Vagina (tissue), 2 donors: ENCODE measurements at regions not wholly inside any gene's neighbourhood (a gene's known extent, or its start where the extent isn't known, plus 50 kb on each side); places are given as distances from the start of the nearest gene placed in this dataset.
A peak's percentile ranks its signal among the peaks of the same experiment; 100 is the strongest.

Source experiments
- DNase-seq, 2 donors: peaks; one replicate each; pipeline ENCODE4 v3.0.0-alpha.2; 2017; ENCODE audit errors: extremely low spot score in 2 of 2
- H3K27ac ChIP-seq: fragments of 200-600 bp; sonication (generic); one replicate; pipeline ENCODE4 v1.5.1; 2019
- H3K27me3 ChIP-seq: fragments of 200-600 bp; sonication (generic); one replicate; pipeline ENCODE4 v1.5.1; 2019
- H3K36me3 ChIP-seq, 2 donors: fragments of 200-600 bp; sonication (generic); one replicate each; pipeline ENCODE4 v1.5.1; 2017 to 2019
- H3K4me1 ChIP-seq: fragments of 200-600 bp; sonication (generic); one replicate; pipeline ENCODE4 v1.5.1; 2019
- H3K4me3 ChIP-seq, 2 donors: fragments of 200-600 bp; sonication (generic); 1 replicate in 1 of 2; 2 replicates in 1 of 2; pipeline ENCODE4 v1.5.1; 2016 to 2019
- H3K9me3 ChIP-seq: fragments of 200-600 bp; sonication (generic); one replicate; pipeline ENCODE4 v1.5.1; 2019
- POLR2A ChIP-seq, 2 donors: fragments of 450-650 bp; IDR thresholded peaks; one replicate each; pipeline ENCODE4 v1.6.1; 2017; ENCODE audit warnings: antibody characterized with exemption in 2 of 2, mild to moderate bottlenecking in 2 of 2, moderate library complexity in 2 of 2
- POLR2AphosphoS5 ChIP-seq, 2 donors: sonication (generic); formaldehyde crosslinking; IDR thresholded peaks; one replicate each; pipeline ENCODE4 v1.9.0; 2017; ENCODE audit warnings: antibody characterized with exemption in 2 of 2, mild to moderate bottlenecking in 2 of 2, low read depth in 1 of 2; ENCODE audit not compliant: insufficient read depth in 1 of 2
- intact Hi-C: fragments of 100-400 bp; cut with DNase I; formaldehyde crosslinking; loops from one replicate; pipeline ENCODE4 v1.15.1; 2023
- TF ChIP-seq, protein P1 (sequence below), 3 experiments: fragments of 450-650 bp in 2 of 3; fragments of 200-600 bp in 1 of 3; sonication (generic) in 1 of 3; IDR thresholded peaks; one replicate each; pipeline ENCODE4 v1.5.1; 2017 to 2019; ENCODE audit warnings: antibody characterized with exemption in 3 of 3, mild to moderate bottlenecking in 2 of 3, moderate library complexity in 2 of 3

DNA sequence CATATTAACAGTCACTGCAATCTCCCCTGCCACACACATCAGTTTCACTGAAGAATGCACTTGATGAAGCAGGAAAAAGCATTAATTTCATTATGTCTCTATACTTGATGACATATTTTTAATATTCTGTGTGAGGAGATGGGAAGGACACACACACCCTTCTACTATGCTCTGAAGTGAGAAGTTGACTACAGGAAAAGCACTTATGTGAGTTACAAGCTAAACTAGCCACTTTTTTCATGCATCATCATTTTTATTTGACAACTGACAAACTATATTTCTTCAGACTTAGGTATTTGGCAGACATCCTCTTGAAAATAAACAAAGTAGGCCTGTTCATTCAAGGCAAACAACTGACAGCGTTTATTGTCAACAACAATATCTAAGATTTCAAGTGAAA, 150.4 kb upstream of the ID2 start:
- intact Hi-C loops, result no loop called here

DNA sequence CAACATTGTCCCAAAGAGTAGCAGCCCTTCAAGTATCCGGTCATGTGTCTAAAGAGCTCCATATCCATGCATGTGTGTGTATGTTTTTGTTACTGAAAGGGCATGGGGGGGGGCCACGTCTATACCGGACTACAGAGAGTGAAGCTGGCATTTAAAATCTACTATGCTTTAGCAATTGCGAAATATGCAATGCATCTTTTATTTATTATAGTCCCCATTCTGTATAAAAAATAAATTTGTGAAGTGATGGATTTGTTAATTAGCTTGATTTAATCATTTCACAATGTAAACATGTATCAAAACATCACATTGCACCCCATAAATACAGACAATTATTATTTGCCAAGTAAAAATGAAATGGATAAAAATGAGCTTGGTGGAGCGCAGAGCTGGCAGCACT, 149.4 kb upstream of the ID2 start:
- Histone ChIP-seq H3K27ac (no peak overlapping the region), H3K4me3 (no peak overlapping the region), H3K36me3 (no peaks in the 10 kb centered on the region), H3K4me1 (peaks cover 31% of the 10 kb centered on the region), H3K9me3 (peaks cover 8% of the 10 kb centered on the region), H3K27me3 (no peaks in the 10 kb centered on the region)
- intact Hi-C loops, result no loop called here
- DNase-seq, result no peak
- TF ChIP-seq, protein P1, sequence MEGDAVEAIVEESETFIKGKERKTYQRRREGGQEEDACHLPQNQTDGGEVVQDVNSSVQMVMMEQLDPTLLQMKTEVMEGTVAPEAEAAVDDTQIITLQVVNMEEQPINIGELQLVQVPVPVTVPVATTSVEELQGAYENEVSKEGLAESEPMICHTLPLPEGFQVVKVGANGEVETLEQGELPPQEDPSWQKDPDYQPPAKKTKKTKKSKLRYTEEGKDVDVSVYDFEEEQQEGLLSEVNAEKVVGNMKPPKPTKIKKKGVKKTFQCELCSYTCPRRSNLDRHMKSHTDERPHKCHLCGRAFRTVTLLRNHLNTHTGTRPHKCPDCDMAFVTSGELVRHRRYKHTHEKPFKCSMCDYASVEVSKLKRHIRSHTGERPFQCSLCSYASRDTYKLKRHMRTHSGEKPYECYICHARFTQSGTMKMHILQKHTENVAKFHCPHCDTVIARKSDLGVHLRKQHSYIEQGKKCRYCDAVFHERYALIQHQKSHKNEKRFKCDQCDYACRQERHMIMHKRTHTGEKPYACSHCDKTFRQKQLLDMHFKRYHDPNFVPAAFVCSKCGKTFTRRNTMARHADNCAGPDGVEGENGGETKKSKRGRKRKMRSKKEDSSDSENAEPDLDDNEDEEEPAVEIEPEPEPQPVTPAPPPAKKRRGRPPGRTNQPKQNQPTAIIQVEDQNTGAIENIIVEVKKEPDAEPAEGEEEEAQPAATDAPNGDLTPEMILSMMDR (IDR thresholded peaks at IDR 0.05), result no peak

More for the DNA sequence above, 150.4 kb upstream of the ID2 start:
- Histone ChIP-seq H3K9me3 (peaks cover 8% of the 10 kb centered on the region), H3K4me3 (no peak overlapping the region), H3K27ac (no peak overlapping the region), H3K4me1 (peaks cover 21% of the 10 kb centered on the region), H3K27me3 (no peaks in the 10 kb centered on the region), H3K36me3 (no peaks in the 10 kb centered on the region)
- no peak for DNase-seq
- TF ChIP-seq, protein P1 (IDR thresholded peaks at IDR 0.05), result no peak
- TF ChIP-seq POLR2AphosphoS5 (IDR thresholded peaks at IDR 0.05; ENCODE audit: insufficient read depth in 1 of 2, low read depth in 1 of 2), result no peak
- TF ChIP-seq POLR2A (IDR thresholded peaks at IDR 0.05), result no peak

DNA sequence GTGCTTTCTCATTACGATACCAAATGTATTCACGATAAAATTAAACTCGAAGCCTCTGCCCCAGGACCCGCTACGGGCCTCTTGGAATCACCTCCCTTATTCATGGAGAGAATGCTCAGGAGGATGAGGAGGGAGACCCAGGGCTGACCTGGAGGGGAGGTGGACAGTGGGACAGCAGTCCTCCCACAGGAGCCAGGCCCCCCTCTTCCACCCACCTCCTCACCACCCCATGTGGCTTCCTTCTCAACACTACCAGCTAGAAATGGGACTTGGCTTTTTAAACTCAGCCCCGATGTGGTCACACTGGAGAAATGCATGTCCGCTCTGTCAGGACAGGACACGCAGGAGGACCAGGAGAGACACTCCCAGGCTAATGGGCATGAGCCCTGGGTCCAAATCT, 147.9 kb upstream of the ID2 start:
- no peaks in the 10 kb centered on the region for H3K27me3 ChIP-seq
- intact Hi-C loops, result no loop called here
- peaks cover 8% of the 10 kb centered on the region for H3K9me3 ChIP-seq
- H3K4me3 ChIP-seq, result no peak overlapping the region
- TF ChIP-seq, protein P1 (IDR thresholded peaks at IDR 0.05), result no peak
- no peak for TF ChIP-seq POLR2A (IDR thresholded peaks at IDR 0.05)
- TF ChIP-seq POLR2AphosphoS5 (IDR thresholded peaks at IDR 0.05; ENCODE audit: insufficient read depth in 1 of 2, low read depth in 1 of 2), result no peak
- H3K36me3 ChIP-seq, result no peaks in the 10 kb centered on the region
- no peak overlapping the region for H3K27ac ChIP-seq
- H3K4me1 ChIP-seq, result peaks cover 39% of the 10 kb centered on the region
- no peak for DNase-seq

DNA sequence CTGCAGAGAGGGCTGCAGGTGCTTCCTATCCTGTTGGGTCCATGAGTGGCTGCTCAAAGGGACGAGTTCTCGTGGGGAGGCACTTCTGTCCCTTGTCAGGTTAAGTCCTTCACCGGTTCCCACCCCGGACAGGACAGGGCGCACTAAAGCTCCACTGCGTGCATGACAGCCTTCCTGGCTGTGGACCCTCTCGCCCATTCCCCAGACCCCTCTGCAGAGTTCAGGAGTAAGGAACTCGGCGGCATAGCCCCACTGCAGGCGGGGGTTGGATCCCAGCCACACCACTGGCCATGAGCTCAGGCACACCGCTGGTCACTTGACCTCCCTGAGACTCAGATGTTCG, 147.5 kb upstream of the ID2 start:
- Histone ChIP-seq H3K27ac (peak overlapping the region; percentile 69), H3K4me1 (peaks cover 43% of the 10 kb centered on the region), H3K36me3 (no peaks in the 10 kb centered on the region), H3K4me3 (no peak overlapping the region), H3K9me3 (peaks cover 8% of the 10 kb centered on the region), H3K27me3 (no peaks in the 10 kb centered on the region)
- TF ChIP-seq POLR2AphosphoS5 (IDR thresholded peaks at IDR 0.05; ENCODE audit: insufficient read depth in 1 of 2, low read depth in 1 of 2) (no peak), POLR2A (IDR thresholded peaks at IDR 0.05) (no peak)
- TF ChIP-seq, protein P1 (IDR thresholded peaks at IDR 0.05), result no peak
- no peak for DNase-seq
- intact Hi-C loops, result no loop called here

DNA sequence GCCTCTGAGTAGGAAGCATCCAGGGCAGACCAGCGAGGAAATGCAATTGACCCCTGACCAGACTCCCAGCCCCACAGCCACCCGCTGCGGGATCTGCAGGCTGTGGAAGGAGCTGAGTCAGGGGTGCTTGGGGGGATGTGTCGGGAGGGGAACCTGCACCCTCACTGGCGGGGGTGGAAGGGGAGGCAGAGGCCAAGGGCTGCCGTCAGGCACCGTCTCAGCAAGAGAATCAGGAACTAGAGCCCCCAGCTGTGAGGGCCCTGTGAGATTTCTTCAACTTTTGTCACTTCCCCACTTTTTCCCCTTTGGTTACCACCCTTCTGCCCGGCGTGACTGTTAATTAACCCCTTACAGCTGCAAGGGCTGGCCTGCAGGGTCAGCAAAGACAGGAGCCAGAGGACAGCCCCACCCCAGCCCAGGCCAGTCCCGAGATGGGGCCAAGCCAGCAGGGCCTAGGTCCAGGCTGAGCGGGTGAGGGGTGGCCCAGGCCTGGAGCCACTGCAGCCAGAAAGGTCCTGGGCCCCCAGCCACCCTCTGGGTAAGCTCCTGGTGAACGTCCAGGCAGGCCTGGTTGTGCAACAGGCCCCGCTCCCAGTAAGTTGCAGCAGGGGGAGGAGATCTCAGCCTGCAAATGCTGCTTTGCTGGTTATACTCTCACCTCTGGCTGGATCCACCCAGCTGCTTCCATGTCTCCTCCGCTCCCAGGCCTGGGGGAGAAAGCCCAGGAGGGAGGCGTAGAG, 147.0 kb upstream of the ID2 start:
- intact Hi-C loops, result loop anchor here (5.0 kb wide), 1 partner anchor 147 kb away; the partner anchor contains the start of gene ID2
- Histone ChIP-seq H3K36me3 (no peaks in the 10 kb centered on the region), H3K4me3 (no peak overlapping the region), H3K4me1 (peaks cover 49% of the 10 kb centered on the region), H3K9me3 (peaks cover 8% of the 10 kb centered on the region), H3K27ac (peak overlapping the region; percentile 69), H3K27me3 (no peaks in the 10 kb centered on the region)
- peak in 1 of 2 donors; percentile 78 for TF ChIP-seq POLR2AphosphoS5 (IDR thresholded peaks at IDR 0.05; ENCODE audit: insufficient read depth in 1 of 2, low read depth in 1 of 2)
- TF ChIP-seq, protein P1 (IDR thresholded peaks at IDR 0.05), result no peak
- DNase-seq, result no peak
